GM19023 (cell line): ENCODE measurements at regions not wholly inside any gene's neighbourhood (a gene's known extent, or its start where the extent isn't known, plus 50 kb on each side); places are given as distances from the start of the nearest gene placed in this dataset.

Experiments used
- ATAC-seq: cut with Tn5 transposase; IDR thresholded peaks from one replicate; pipeline ENCODE4 v1.9.1; 2021; ENCODE audit warnings: mild to moderate bottlenecking, moderate library complexity; ENCODE audit not compliant: unreplicated experiment

DNA sequence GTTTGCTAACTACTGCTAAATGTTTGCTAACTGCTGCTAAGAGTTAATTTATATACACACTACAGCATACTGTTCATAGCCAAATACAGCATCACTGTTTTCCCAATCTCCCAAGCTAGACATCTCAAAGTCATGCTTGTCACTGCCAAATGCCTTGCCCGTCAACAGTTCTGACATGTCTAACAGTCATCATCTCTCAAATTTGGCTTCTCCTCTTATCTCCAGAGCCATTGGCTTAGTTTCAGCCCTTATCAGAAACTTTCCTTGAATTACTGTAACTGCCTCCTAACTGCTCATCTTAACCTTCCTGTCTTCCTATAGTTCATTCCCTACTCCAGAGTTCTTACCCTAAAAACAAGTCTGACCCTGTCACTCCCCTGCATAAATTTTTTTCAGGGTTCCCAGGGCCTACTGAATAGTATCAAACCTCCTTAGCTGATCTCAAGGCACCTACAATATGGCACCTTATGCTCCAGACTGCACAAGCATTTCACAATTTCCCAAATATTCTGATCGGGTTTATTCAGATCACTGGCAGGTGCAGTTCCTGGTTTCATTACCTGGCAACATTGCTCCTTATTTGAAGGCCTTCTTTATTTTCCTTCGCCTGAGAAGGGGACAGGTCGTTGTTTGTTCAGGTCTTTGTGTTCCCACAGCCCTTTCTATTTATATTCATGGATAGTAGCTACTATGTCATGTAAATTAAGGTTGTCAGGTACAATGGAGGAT is 55.9 kb upstream of the ANKRD55 start:
- ATAC-seq, result no peak

GRCh38 chr5:56286015-56286884 is 53.1 kb upstream of the ANKRD55 start:
- no peak for ATAC-seq

DNA sequence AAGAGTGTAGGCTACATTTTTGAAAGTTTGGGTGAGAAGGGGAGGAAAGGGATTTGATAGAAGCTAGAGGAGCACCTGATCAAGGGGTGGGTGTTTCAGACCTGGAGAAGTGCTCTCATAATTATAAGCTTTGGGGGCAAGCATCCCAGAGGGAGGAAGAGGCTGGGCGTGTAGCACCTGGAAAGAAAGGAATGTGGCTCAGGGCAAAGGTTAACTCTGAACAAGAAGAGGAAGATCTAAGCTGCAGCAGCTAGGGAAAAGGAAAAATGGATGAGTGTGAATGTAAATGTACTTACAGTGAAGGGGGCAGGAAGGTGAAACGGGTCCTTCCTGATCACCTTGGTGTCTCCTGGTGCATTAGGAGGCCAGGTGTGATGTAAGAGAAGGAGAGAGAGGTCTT is 49.8 kb upstream of the ANKRD55 start:
- ATAC-seq, result no peak
